Endothelial cell (in vitro differentiated cells): ENCODE measurements at regions not wholly inside any gene's neighbourhood (a gene's known extent, or its start where the extent isn't known, plus 50 kb on each side); places are given as distances from the start of the nearest gene placed in this dataset.
"Not testable (repeated sequence)": the region's sequence is repeated elsewhere in the genome, so short reads cannot be mapped to it uniquely, and the experiment has no call there.

Experiments used
- DNase-seq: peaks from one replicate; pipeline ENCODE4 v3.0.0; 2021; ENCODE audit warnings: low spot score
- H3K27ac Mint-ChIP-seq: one replicate; pipeline ENCODE4 v1.8.0; 2021; ENCODE audit warnings: mixed read lengths, inconsistent platforms; ENCODE audit not compliant: unreplicated experiment
- H3K27me3 Mint-ChIP-seq: one replicate; pipeline ENCODE4 v1.8.0; 2021; ENCODE audit warnings: mild to moderate bottlenecking, moderate library complexity, mixed read lengths, inconsistent platforms; ENCODE audit not compliant: unreplicated experiment
- H3K36me3 Mint-ChIP-seq: one replicate; pipeline ENCODE4 v1.8.0; 2021; ENCODE audit warnings: mild to moderate bottlenecking, low read depth, mixed read lengths, inconsistent platforms; ENCODE audit not compliant: unreplicated experiment
- H3K4me1 Mint-ChIP-seq: one replicate; pipeline ENCODE4 v1.8.0; 2021; ENCODE audit warnings: mild to moderate bottlenecking, mixed read lengths, inconsistent platforms; ENCODE audit not compliant: unreplicated experiment
- H3K4me3 Mint-ChIP-seq: one replicate; pipeline ENCODE4 v1.8.0; 2021; ENCODE audit warnings: mild to moderate bottlenecking, mixed read lengths, inconsistent platforms; ENCODE audit not compliant: unreplicated experiment
- H3K9me3 Mint-ChIP-seq: one replicate; pipeline ENCODE4 v1.8.0; 2021; ENCODE audit warnings: mixed read lengths, inconsistent platforms; ENCODE audit not compliant: unreplicated experiment
- TF ChIP-seq, protein P1 (sequence below): fragments of 200-600 bp; sonication (generic); IDR thresholded peaks from one replicate; pipeline ENCODE4 v1.5.0; 2021; ENCODE audit warnings: antibody characterized with exemption; ENCODE audit not compliant: unreplicated experiment

GRCh38 chr6:139955366-139956155, 581.1 kb upstream of the CITED2 start:
- DNase-seq, result no peak
- peaks cover 1% of the 10 kb centered on the region for H3K27me3 Mint-ChIP-seq
- no peak overlapping the region for H3K4me3 Mint-ChIP-seq
- no peaks in the 10 kb centered on the region for H3K36me3 Mint-ChIP-seq
- H3K9me3 Mint-ChIP-seq, result no peaks in the 10 kb centered on the region
- H3K27ac Mint-ChIP-seq, result no peak overlapping the region
- no peaks in the 10 kb centered on the region for H3K4me1 Mint-ChIP-seq
- TF ChIP-seq, protein P1, sequence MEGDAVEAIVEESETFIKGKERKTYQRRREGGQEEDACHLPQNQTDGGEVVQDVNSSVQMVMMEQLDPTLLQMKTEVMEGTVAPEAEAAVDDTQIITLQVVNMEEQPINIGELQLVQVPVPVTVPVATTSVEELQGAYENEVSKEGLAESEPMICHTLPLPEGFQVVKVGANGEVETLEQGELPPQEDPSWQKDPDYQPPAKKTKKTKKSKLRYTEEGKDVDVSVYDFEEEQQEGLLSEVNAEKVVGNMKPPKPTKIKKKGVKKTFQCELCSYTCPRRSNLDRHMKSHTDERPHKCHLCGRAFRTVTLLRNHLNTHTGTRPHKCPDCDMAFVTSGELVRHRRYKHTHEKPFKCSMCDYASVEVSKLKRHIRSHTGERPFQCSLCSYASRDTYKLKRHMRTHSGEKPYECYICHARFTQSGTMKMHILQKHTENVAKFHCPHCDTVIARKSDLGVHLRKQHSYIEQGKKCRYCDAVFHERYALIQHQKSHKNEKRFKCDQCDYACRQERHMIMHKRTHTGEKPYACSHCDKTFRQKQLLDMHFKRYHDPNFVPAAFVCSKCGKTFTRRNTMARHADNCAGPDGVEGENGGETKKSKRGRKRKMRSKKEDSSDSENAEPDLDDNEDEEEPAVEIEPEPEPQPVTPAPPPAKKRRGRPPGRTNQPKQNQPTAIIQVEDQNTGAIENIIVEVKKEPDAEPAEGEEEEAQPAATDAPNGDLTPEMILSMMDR, result no peak

DNA sequence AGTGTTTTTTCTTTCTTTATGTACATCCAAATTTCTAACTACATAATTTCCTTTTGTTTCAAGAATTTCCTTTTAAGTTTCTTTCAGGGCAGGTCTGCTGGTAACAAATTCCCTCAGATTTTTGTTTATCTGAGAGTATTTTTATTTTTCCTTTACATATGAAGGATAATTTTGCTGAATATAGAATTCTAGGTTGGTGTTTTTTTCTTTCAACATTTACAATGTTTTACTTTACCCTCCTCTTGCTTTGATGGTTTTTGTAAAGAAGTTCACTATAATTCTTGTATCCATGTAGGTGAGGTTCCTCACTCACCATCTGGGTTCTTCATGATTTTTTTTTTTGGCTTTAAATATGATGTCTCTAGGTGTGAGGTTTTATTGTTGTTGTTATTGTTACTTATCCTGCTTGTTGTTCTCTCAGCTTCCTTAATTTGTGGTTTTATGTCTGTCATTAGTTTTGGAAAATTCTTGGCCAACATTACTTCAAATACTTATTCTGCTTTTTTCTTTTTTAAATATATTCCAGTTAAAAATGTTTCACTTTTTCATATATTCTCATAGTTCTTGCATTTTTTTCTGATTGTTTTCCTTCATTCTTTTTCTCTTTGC, 580.1 kb upstream of the CITED2 start:
- no peaks in the 10 kb centered on the region for H3K9me3 Mint-ChIP-seq
- TF ChIP-seq, protein P1, result no peak
- peaks cover 1% of the 10 kb centered on the region for H3K27me3 Mint-ChIP-seq
- H3K4me1 Mint-ChIP-seq, result no peaks in the 10 kb centered on the region
- no peak for DNase-seq
- H3K36me3 Mint-ChIP-seq, result no peaks in the 10 kb centered on the region
- no peak overlapping the region for H3K4me3 Mint-ChIP-seq
- H3K27ac Mint-ChIP-seq, result no peak overlapping the region

GRCh38 chr6:139953780-139954179, 579.3 kb upstream of the CITED2 start:
- not testable (repeated sequence) for H3K9me3 Mint-ChIP-seq, H3K27ac Mint-ChIP-seq, H3K36me3 Mint-ChIP-seq, H3K4me3 Mint-ChIP-seq, H3K27me3 Mint-ChIP-seq, DNase-seq, H3K4me1 Mint-ChIP-seq

DNA sequence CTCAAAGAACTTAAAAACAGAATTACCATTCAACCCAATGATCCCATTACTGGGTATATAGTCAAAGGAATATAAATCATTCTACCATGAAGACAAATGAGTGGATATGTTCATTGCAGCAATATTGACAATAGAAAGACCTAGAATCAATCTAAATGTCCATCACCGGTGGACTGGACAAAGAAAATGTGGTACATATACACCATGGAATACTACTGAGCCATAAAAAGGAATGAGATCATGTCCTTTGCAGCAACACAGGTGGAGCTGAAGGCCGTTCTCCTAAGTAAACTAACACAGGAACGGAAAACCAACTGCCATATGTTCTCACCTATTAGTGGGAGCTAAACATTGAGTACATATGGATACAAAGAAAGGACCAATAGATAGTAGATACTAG, 576.7 kb upstream of the CITED2 start:
- H3K4me3 Mint-ChIP-seq, result no peak overlapping the region

GRCh38 chr6:139944976-139945375, 570.5 kb upstream of the CITED2 start:
- no peaks in the 10 kb centered on the region for H3K9me3 Mint-ChIP-seq
- peaks cover 2% of the 10 kb centered on the region for H3K27me3 Mint-ChIP-seq
- peaks cover 3% of the 10 kb centered on the region for H3K4me1 Mint-ChIP-seq
- DNase-seq, result no peak
- no peak overlapping the region for H3K27ac Mint-ChIP-seq
- TF ChIP-seq, protein P1, result no peak
- H3K4me3 Mint-ChIP-seq, result no peak overlapping the region
- no peaks in the 10 kb centered on the region for H3K36me3 Mint-ChIP-seq

More for the DNA sequence above, 576.7 kb upstream of the CITED2 start:
- no peaks in the 10 kb centered on the region for H3K9me3 Mint-ChIP-seq
- TF ChIP-seq, protein P1, result no peak
- no peak overlapping the region for H3K27ac Mint-ChIP-seq
- H3K27me3 Mint-ChIP-seq, result peaks cover 1% of the 10 kb centered on the region
- H3K4me1 Mint-ChIP-seq, result no peaks in the 10 kb centered on the region
- H3K36me3 Mint-ChIP-seq, result no peaks in the 10 kb centered on the region
- no peak for DNase-seq
